Subcutaneous abdominal adipose tissue (tissue), 5 donors: ENCODE measurements at regions not wholly inside any gene's neighbourhood (a gene's known extent, or its start where the extent isn't known, plus 50 kb on each side); places are given as distances from the start of the nearest gene placed in this dataset.

Source experiments
- H3K27ac ChIP-seq: one replicate; pipeline ENCODE4 v1.7.0; 2013; ENCODE audit warnings: low read depth, mild to moderate bottlenecking, inconsistent platforms, low read length, moderate library complexity
- H3K27me3 ChIP-seq, 5 donors: one replicate each; pipeline ENCODE4 v1.7.0; 2013; ENCODE audit warnings: low read length in 5 of 5, inconsistent platforms in 1 of 5; ENCODE audit not compliant: control insufficient read depth in 5 of 5, insufficient read depth in 4 of 5
- H3K36me3 ChIP-seq, 5 donors: one replicate each; pipeline ENCODE4 v1.7.0; 2013; ENCODE audit warnings: low read length in 5 of 5; ENCODE audit not compliant: control insufficient read depth in 5 of 5, insufficient read depth in 5 of 5
- H3K4me1 ChIP-seq, 5 donors: one replicate each; pipeline ENCODE4 v1.7.0; 2013; ENCODE audit warnings: low read length in 5 of 5, mild to moderate bottlenecking in 3 of 5, moderate library complexity in 1 of 5; ENCODE audit not compliant: control insufficient read depth in 5 of 5, insufficient read depth in 5 of 5
- H3K4me3 ChIP-seq, 5 donors: one replicate each; pipeline ENCODE4 v1.7.0; 2013; ENCODE audit warnings: low read length in 5 of 5, low read depth in 1 of 5
- H3K9ac ChIP-seq, 5 donors: one replicate each; pipeline ENCODE4 v1.7.0; 2013; ENCODE audit warnings: low read length in 5 of 5, mild to moderate bottlenecking in 4 of 5, moderate library complexity in 3 of 5
- H3K9me3 ChIP-seq, 5 donors: one replicate each; pipeline ENCODE4 v1.7.0; 2013; ENCODE audit warnings: low read length in 5 of 5; ENCODE audit not compliant: control insufficient read depth in 5 of 5
- donor health status: healthy.
- donor health status: healthy.
- donor health status: healthy.
- donor health status: healthy.
- donor health status: healthy.

DNA sequence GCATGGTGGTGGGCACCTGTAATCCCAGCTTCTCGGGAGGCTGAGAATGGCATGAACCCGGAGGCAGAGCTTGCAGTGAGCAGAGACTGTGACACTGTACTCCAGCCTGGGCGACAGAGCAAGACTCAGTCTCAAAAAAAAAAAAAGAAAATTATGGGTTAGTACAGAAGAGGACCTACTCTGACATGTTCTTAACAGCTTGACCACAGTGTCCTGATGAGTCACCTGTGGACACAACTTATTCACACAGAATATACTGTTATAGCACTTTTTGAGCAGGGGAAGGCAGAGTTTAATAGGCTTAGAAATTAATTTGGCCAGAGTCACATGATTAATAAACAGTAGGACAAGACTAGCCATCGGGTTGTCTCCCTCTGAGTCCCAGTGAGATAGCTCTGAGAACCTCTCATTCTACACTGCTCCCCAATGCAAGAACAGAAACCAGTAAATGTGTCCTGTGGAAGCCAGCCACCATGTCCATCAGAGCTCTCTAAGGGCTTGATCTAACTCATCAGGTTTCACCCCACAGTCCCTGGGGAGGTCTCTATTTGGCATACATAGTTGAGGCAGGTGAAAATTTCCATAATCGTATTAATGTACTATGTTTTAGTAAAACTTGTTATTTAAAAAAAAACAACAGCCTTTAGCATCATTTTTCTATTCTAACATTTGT lies 1077.9 kb upstream of the C9orf72 start:
- no peaks in the 10 kb centered on the region for H3K36me3 ChIP-seq
- H3K27me3 ChIP-seq = no peaks in the 10 kb centered on the region
- H3K9me3 ChIP-seq = no peaks in the 10 kb centered on the region
- no peak overlapping the region for H3K4me3 ChIP-seq
- no peak overlapping the region for H3K27ac ChIP-seq
- no peak overlapping the region for H3K9ac ChIP-seq
- no peaks in the 10 kb centered on the region for H3K4me1 ChIP-seq

DNA sequence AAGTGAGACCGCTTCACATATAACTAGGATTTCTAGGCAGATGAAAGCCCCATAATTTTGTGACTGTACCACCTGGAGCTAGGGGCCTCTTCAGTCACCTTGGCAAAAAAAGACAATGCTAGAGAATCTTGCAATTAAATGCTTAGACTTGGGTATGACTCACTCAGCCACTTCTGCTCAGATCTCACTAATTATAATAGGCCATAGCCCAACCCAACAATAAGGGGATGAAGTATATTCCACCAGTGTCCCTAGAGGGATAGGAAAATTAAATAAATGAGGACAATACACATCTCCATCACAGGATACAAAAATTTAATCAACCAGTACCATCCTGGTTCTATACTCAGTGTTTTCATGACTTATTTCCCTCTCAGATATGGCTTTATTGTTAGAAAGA lies 1079.9 kb upstream of the C9orf72 start:
- Histone ChIP-seq H3K27ac (no peak overlapping the region), H3K4me1 (no peaks in the 10 kb centered on the region), H3K36me3 (no peaks in the 10 kb centered on the region), H3K9ac (no peak overlapping the region), H3K4me3 (no peak overlapping the region), H3K9me3 (no peaks in the 10 kb centered on the region), H3K27me3 (no peaks in the 10 kb centered on the region)

DNA sequence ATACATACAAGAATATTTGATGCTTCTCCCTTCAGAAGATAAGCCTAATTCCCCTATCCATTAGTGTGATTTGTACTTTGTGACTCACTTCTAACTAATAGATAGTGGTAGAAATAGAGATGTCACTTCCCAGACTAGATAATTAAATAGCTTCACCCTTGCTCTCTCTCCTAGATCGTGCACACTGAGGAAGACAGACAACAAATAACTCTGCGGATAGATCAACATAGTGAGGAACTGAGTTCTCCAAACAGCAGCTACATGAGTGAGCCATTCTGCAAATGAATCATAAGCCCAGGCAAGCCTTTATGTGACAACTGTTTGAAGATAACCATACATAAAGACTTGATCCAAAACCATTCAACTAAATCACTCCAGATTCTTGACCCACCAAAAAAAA lies 1083.4 kb upstream of the C9orf72 start:
- H3K9me3 ChIP-seq = no peaks in the 10 kb centered on the region
- H3K36me3 ChIP-seq = no peaks in the 10 kb centered on the region
- no peaks in the 10 kb centered on the region for H3K27me3 ChIP-seq
- no peak overlapping the region for H3K9ac ChIP-seq
- no peak overlapping the region for H3K4me3 ChIP-seq
- H3K4me1 ChIP-seq = no peaks in the 10 kb centered on the region
- no peak overlapping the region for H3K27ac ChIP-seq

DNA sequence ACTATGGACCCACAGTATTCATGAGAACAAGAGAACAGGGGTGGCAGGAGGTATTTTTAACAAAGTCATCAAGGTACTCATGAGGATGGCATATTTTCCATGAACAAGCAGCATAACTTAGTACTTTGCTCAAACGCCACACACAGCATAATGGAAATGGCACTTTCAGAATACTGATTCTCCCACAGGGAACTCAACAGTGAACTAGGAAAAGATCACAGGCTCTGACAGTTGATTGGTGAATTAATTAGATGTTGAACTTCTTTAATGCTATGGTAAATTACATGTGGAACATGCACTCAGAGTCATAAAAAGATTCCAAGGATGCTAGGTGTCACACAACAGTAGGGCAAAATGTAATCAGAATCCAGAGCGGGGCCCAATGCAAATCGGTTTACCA lies 1088.6 kb upstream of the C9orf72 start:
- H3K4me1 ChIP-seq = no peaks in the 10 kb centered on the region
- H3K27ac ChIP-seq = no peak overlapping the region
- H3K36me3 ChIP-seq = no peaks in the 10 kb centered on the region
- no peak overlapping the region for H3K9ac ChIP-seq
- H3K27me3 ChIP-seq = no peaks in the 10 kb centered on the region
- H3K4me3 ChIP-seq = no peak overlapping the region
- no peaks in the 10 kb centered on the region for H3K9me3 ChIP-seq

DNA sequence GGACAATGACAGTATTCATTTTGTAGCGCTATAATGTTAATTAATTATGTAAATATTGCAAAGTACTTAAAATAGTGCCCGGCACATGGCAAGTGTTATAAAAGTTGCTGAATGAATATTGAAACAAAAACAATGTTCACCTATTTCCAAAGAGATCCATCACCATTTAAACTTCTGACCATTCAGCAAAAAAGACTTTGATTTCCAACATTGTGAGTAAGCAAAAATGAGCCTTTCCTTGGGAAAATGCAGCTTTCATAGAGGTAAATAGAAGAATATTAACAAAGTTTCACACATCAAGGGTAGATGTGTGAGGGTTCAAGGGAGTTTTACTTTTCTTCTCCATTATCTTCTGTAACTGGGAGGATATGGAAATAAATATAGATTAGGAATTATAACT lies 1089.4 kb upstream of the C9orf72 start:
- no peak overlapping the region for H3K9ac ChIP-seq
- H3K4me1 ChIP-seq = no peaks in the 10 kb centered on the region
- no peaks in the 10 kb centered on the region for H3K27me3 ChIP-seq
- H3K36me3 ChIP-seq = no peaks in the 10 kb centered on the region
- H3K9me3 ChIP-seq = no peaks in the 10 kb centered on the region
- no peak overlapping the region for H3K27ac ChIP-seq
- H3K4me3 ChIP-seq = no peak overlapping the region

DNA sequence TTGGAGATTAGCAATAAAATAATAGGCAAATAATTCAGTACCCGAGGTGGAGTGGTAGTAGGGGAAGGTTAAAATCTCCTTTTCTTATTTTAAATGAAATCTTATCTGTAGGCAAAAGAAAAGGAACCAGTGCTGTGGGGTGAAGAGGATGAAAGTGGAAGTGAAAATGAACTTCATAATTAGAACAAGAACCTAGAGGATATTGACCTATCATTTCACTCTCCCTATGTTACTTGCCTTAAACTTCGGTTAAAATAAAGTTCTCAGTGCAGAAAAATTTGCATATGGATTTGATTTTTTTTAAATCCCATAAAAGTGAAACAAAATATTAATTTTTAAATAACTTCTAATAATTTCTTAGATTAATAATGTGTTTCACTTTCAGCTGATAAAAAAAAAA lies 1094.9 kb upstream of the C9orf72 start:
- no peaks in the 10 kb centered on the region for H3K36me3 ChIP-seq
- H3K9ac ChIP-seq = no peak overlapping the region
- no peaks in the 10 kb centered on the region for H3K4me1 ChIP-seq
- H3K27ac ChIP-seq = no peak overlapping the region
- no peaks in the 10 kb centered on the region for H3K27me3 ChIP-seq
- H3K4me3 ChIP-seq = no peak overlapping the region
- no peaks in the 10 kb centered on the region for H3K9me3 ChIP-seq

DNA sequence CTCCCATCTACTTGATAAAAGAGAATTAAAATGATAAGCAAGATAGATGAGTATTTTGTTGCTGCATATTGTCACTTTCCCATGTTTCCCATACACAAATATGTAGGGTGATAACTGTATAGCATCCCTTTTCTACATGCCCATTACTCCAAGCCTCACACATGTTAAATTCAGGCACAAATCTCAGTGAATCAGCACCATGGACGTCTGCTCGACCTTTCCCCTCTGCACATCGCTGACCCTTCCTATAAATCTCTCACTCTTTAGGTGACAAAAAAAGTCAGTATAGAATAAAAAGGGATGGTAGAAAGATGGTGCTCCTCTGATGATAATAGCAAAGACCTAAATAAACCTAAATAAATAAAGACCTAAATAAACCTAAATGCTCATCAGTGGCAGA lies 1097.7 kb upstream of the C9orf72 start:
- H3K27me3 ChIP-seq = no peaks in the 10 kb centered on the region
- H3K9me3 ChIP-seq = no peaks in the 10 kb centered on the region
- no peaks in the 10 kb centered on the region for H3K4me1 ChIP-seq
- no peak overlapping the region for H3K4me3 ChIP-seq
- H3K9ac ChIP-seq = no peak overlapping the region
- no peak overlapping the region for H3K27ac ChIP-seq
- H3K36me3 ChIP-seq = no peaks in the 10 kb centered on the region

DNA sequence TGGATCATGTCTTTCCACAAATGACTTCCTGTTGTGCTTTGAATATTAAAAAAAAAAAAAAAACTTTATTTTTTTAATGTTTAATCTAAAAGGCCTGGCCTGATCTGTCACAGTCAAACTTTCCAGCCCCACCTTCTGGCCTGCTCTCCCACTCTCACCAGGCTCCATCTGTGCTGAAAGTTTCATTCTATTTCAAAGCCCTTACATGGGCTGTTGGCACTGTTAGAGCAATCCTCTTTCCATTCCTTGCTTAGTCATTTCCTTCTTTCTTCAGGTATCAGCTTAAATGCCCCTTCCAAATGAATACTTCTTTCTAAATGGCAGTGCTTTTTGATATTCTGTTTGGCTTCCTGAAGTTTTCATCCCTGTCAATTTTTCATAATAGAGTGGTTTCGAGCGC lies 1104.8 kb upstream of the C9orf72 start:
- Histone ChIP-seq H3K27me3 (no peaks in the 10 kb centered on the region), H3K4me3 (no peak overlapping the region), H3K4me1 (no peaks in the 10 kb centered on the region), H3K27ac (no peak overlapping the region), H3K9ac (no peak overlapping the region), H3K36me3 (no peaks in the 10 kb centered on the region), H3K9me3 (no peaks in the 10 kb centered on the region)

DNA sequence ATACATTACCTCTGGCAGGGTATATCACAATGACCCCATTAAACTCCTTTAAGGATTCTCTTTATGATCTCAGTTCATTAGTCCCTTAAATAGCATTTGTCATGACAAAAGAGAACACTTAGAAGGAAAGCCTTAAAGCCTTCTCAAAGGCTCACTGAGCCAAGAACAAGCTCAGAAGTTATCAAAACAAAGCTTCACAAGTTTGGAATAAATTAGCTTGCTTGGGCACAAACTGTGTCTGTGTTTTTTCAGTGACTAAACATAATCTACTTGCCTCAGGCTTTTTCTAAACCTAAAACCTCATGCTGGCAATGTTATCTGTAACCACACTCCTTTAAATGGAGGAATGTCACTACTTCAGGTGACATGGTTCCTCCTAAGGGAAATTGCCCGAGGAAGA lies 1114.9 kb upstream of the C9orf72 start:
- Histone ChIP-seq H3K9ac (no peak overlapping the region), H3K4me1 (no peaks in the 10 kb centered on the region), H3K27ac (no peak overlapping the region), H3K36me3 (no peaks in the 10 kb centered on the region), H3K9me3 (peaks cover 0 to 4% (median 0%) of the 10 kb centered on the region in 5 donors), H3K27me3 (no peaks in the 10 kb centered on the region), H3K4me3 (no peak overlapping the region)

DNA sequence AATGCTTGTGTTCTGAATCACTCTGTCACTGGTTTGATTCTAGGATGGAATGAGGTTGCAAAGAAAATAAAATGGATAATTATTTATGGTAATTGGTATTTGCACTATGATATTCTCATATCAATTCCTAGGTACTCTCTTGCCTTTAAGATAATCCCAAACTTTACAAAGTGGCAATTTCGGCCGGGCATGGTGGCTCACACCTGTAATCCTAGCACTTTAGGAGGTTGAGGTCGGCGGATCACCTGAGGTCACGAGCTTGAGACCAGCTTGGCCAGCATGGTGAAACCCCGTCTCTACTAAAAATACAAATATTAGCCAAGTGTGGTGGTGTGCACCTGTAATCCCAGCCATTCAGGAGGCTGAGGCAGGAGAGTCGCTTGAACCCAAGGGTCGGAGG lies 1118.7 kb upstream of the C9orf72 start:
- Histone ChIP-seq H3K27me3 (no peaks in the 10 kb centered on the region), H3K9ac (no peak overlapping the region), H3K36me3 (no peaks in the 10 kb centered on the region), H3K27ac (no peak overlapping the region), H3K9me3 (no peaks in the 10 kb centered on the region), H3K4me3 (no peak overlapping the region), H3K4me1 (no peaks in the 10 kb centered on the region)

DNA sequence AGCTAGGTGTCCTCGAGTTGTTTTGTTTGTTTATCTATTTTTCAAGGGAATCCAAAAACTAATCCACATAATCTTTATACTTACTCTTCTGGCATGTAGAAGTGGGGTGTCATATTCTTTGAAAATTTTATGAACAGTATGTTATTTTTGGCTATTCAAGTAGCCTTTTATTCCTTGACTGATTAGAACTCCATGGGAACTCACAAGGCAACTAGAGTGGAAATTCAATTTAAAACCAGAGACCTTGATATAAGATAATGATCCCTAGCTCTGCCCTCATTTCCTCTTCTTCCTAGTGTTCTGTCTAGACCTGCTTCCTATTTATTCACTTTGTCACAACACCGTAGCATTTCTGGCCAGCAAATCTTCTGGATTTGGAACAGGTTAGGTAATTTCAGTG lies 1123.7 kb upstream of the C9orf72 start:
- no peak overlapping the region for H3K27ac ChIP-seq
- no peaks in the 10 kb centered on the region for H3K27me3 ChIP-seq
- no peak overlapping the region for H3K4me3 ChIP-seq
- peaks cover 0 to 4% (median 0%) of the 10 kb centered on the region in 5 donors for H3K36me3 ChIP-seq
- peaks cover 0 to 23% (median 12%) of the 10 kb centered on the region in 5 donors for H3K9me3 ChIP-seq
- H3K4me1 ChIP-seq = no peaks in the 10 kb centered on the region
- no peak overlapping the region for H3K9ac ChIP-seq
